Adrenal gland (tissue), 5 donors: ENCODE measurements at regions not wholly inside any gene's neighbourhood (a gene's known extent, or its start where the extent isn't known, plus 50 kb on each side); places are given as distances from the start of the nearest gene placed in this dataset.

ENCODE experiments used
- CTCF ChIP-seq, 6 experiments: fragments of 450-650 bp in 4 of 6; fragments of 200-600 bp in 2 of 6; sonication (generic) in 1 of 6; IDR thresholded peaks; 1 replicate in 5 of 6; 2 replicates in 1 of 6; pipeline versions ENCODE4 v1.5.1 to v1.8.0; 2016 to 2021; ENCODE audit warnings: antibody characterized with exemption in 6 of 6, mild to moderate bottlenecking in 2 of 6, moderate library complexity in 1 of 6
- POLR2A ChIP-seq, 2 donors: fragments of 450-650 bp; IDR thresholded peaks; one replicate each; pipeline ENCODE4 v1.6.1; 2017; ENCODE audit warnings: antibody characterized with exemption in 2 of 2, mild to moderate bottlenecking in 2 of 2, moderate library complexity in 1 of 2
- donor health status: DM: no; HTN: no; CAD: no.

GRCh38 chr16:26198221-26198620 is 506.5 kb downstream of the HS3ST4 start:
- TF ChIP-seq CTCF (IDR thresholded peaks at IDR 0.05) (no peak), POLR2A (IDR thresholded peaks at IDR 0.05) (no peak)
